Uterus (tissue), 3 donors: ENCODE measurements at regions not wholly inside any gene's neighbourhood (a gene's known extent, or its start where the extent isn't known, plus 50 kb on each side); places are given as distances from the start of the nearest gene placed in this dataset.
A peak's percentile ranks its signal among the peaks of the same experiment; 100 is the strongest.
"Not testable (repeated sequence)": the region's sequence is repeated elsewhere in the genome, so short reads cannot be mapped to it uniquely, and the experiment has no call there.

Experiments used
- DNase-seq, 2 donors: peaks; one replicate each; pipeline ENCODE4 v3.0.0-alpha.2; 2019 to 2020
- H3K27ac ChIP-seq, 2 donors: fragments of 200-600 bp; sonication (generic); 1 replicate in 1 of 2; 2 replicates in 1 of 2; pipeline ENCODE4 v1.5.1; 2016 to 2018
- H3K27me3 ChIP-seq, 2 donors: fragments of 200-600 bp; sonication (generic); one replicate each; pipeline ENCODE4 v1.5.1; 2018 to 2019; ENCODE audit warnings: control low read depth in 1 of 2
- H3K36me3 ChIP-seq, 2 donors: fragments of 200-600 bp; sonication (generic); one replicate each; pipeline ENCODE4 v1.5.1; 2019; ENCODE audit warnings: control low read depth in 1 of 2
- H3K4me1 ChIP-seq, 2 donors: fragments of 200-600 bp; sonication (generic); one replicate each; pipeline ENCODE4 v1.5.1; 2018 to 2019; ENCODE audit warnings: control low read depth in 1 of 2
- H3K4me3 ChIP-seq, 2 donors: fragments of 200-600 bp; sonication (generic); 1 replicate in 1 of 2; 2 replicates in 1 of 2; pipeline ENCODE4 v1.5.1; 2018 to 2019; ENCODE audit warnings: mild to moderate bottlenecking in 1 of 2
- H3K9me3 ChIP-seq, 2 donors: fragments of 200-600 bp; sonication (generic); one replicate each; pipeline ENCODE4 v1.5.1; 2019; ENCODE audit warnings: control low read depth in 1 of 2
- intact Hi-C: fragments of 100-400 bp; cut with DNase I; formaldehyde crosslinking; loops from one replicate; pipeline ENCODE4 v1.15.1; 2023; ENCODE audit warnings: low total_unique reads
- donor health status: DM: yes; HTN: yes; CAD: no.

DNA sequence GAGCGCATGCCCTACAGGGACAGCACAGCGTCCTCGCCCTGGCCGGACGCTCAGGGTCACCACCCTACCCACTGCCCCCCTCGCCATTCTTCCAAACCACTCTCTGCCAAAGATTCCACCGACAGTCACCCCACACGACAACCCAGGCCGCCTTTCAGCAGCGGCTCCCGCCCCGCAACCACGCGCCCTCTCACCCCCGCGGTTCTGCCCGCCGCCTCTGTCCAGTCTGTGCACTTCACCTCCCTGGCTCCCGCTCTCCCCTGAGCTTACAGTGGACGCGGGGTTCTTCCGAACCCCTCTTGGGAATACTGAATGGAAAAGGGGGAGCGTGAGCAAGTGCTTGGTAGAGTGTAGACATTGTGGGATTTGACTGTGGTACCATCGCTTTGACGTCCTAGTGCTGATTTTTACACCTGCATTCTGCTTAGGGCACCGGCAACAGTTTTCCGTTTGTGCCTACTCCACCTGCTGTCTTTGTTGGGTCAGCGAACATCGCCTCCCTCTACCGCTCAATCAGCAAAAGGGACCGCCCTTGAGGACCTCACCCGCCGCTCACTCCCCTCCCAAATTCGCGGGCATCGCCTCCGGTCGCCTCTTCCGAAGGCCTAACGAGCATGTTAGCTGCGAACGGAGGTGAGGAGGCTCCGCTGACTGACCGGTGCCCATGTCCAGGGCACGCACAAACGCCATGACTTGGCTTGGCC, 119.1 kb downstream of the PPIAL4A start:
- not testable (repeated sequence) for H3K4me3 ChIP-seq, DNase-seq

DNA sequence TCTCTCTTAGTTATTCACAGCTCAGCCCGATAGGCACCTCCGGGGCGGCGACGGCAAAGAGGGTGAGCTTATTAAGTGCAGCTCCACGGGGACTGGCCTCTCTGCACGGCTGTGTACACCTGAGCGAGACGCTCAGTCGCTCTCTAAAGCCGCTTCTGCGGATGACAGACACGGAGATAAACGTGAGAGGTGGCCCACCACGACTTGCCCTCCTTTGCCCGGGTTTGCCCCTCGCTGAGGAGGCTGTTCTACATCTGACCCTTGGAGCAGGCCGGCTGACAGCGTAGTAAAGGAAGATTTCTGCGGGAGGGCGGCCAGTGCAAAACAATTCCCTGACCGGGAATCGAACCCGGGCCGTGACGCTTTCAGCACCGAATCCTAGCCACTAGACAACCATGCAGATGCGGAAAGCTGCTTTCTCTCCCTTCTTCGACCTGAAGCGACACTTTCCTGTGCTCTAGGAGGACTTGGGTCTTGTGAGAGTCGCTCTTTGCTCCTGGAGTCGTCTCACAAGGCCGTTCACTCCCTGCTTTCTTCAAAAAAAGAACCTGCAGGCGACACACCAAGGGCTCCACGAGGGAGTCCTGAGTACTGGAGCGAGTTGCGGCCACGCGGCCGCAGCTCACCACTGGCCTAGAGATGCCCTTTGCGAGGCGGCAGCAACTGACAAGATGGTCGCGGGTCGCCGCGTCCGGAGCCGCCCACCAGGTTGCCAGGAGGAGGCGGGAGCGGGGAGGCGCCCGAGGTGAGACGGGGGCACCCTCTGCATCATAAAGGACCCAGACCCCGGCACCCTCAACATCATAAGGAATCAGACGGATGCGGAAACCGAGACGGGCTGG, 119.9 kb downstream of the PPIAL4A start:
- H3K36me3 ChIP-seq, intact Hi-C loops, H3K27ac ChIP-seq, H3K4me1 ChIP-seq, H3K4me3 ChIP-seq, H3K27me3 ChIP-seq, H3K9me3 ChIP-seq: not testable (repeated sequence)
- peak in 1 of 2 donors; percentile 23 for DNase-seq

More for the DNA sequence above, 119.1 kb downstream of the PPIAL4A start:
- intact Hi-C loops, H3K27me3 ChIP-seq, H3K9me3 ChIP-seq, H3K27ac ChIP-seq, H3K36me3 ChIP-seq, H3K4me1 ChIP-seq: not testable (repeated sequence)

DNA sequence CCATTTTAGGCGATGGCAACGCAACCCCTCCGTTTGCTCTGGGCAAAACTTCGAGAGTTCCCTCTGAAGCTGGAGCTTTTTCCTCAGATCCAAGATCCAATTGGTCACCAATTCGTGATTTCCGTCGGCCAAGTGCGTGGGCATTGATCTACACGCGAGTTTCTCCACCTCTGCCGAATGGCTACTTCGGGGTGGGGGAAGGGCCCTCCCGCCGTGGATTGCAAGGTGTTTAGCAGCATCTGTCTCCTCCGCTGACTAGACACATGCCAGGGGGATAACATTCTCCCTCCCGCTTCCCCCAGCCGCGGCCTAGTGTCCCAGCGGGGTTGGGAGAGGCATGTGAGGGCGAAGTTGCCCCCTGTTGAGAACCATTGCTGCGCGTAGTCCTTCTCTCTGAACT, 120.6 kb downstream of the PPIAL4A start:
- H3K27me3 ChIP-seq, DNase-seq, H3K4me3 ChIP-seq, H3K9me3 ChIP-seq, intact Hi-C loops, H3K27ac ChIP-seq, H3K36me3 ChIP-seq, H3K4me1 ChIP-seq: not testable (repeated sequence)

DNA sequence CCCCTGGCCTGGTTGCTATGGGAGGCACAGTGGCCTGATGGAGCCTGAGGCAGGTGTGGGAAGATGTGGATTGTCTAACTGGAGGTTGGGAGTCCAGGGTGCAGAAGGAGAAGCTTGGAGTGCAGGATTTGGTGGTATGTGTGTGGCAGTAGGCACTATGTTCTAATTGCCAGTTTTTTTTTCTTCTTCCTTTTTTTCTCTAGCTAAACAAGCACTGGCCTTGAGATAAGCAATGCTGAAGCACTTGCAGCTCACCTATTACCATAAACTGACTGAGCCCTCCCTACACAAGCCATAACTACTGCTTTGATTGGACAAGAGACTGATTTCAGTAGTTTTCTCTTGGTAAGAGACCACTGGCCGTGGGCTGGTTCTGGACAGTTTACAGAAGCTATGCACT, 123.6 kb downstream of the PPIAL4A start:
- H3K4me1 ChIP-seq, DNase-seq, H3K9me3 ChIP-seq, H3K27ac ChIP-seq, H3K27me3 ChIP-seq, intact Hi-C loops, H3K36me3 ChIP-seq, H3K4me3 ChIP-seq: not testable (repeated sequence)

- H3K9me3 ChIP-seq, H3K4me3 ChIP-seq, intact Hi-C loops, H3K36me3 ChIP-seq, H3K4me1 ChIP-seq, H3K27ac ChIP-seq, H3K27me3 ChIP-seq: not testable (repeated sequence)
- DNase-seq = peak in 1 of 2 donors; percentile 33
Measured at GRCh38 chr1:121016182-121017028, 126.8 kb downstream of the PPIAL4A start.

- H3K4me3 ChIP-seq, H3K9me3 ChIP-seq, H3K36me3 ChIP-seq, intact Hi-C loops, H3K27me3 ChIP-seq, DNase-seq, H3K4me1 ChIP-seq, H3K27ac ChIP-seq: not testable (repeated sequence)
Measured at GRCh38 chr1:121019715-121020349, 130.3 kb downstream of the PPIAL4A start.

- peak overlapping the region in 1 of 2 donors; percentile 30 for H3K4me3 ChIP-seq
- H3K36me3 ChIP-seq, H3K4me1 ChIP-seq, H3K27me3 ChIP-seq, intact Hi-C loops, H3K9me3 ChIP-seq: not testable (repeated sequence)
- DNase-seq = peak; percentile 53 to 59
- peak overlapping the region in 1 of 2 donors; percentile 52 for H3K27ac ChIP-seq
Measured at GRCh38 chr1:121020350-121021236, 131.0 kb downstream of the PPIAL4A start.

GRCh38 chr1:121021716-121022115, 132.1 kb downstream of the PPIAL4A start:
- H3K4me3 ChIP-seq, H3K4me1 ChIP-seq, H3K27ac ChIP-seq, H3K9me3 ChIP-seq, DNase-seq, H3K27me3 ChIP-seq, H3K36me3 ChIP-seq, intact Hi-C loops: not testable (repeated sequence)

DNA sequence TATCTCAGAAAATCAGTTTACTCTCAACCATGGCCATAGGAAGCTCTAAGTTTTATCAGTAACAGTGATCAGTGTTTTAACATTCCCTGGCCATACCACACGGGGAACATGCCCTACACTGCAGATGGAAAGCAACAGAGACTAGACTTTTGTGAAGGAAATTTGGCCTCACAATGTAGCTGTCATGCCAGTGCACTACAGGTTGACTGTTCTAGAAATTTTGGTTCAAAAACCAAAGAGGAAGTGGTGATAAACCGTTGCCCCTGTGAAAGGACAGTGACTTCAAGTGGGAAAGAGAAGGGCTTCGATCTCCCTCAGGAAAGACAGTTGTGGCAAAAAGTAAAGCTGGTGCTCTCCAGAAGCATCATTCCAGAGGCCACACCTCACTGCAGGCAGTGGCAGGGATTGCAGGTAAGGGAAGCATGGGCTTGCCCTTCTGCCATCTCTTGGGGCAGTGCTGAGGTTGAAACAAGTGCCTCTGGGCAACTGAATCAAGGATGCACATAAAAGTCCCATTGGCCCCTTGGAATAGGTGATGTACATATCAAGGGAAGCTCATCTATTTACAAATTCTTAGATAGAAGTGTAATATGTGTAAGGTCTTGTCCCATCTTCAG, 143.4 kb downstream of the PPIAL4A start:
- H3K36me3 ChIP-seq, H3K27ac ChIP-seq, H3K4me3 ChIP-seq, intact Hi-C loops, H3K27me3 ChIP-seq, H3K4me1 ChIP-seq, H3K9me3 ChIP-seq, DNase-seq: not testable (repeated sequence)

DNA sequence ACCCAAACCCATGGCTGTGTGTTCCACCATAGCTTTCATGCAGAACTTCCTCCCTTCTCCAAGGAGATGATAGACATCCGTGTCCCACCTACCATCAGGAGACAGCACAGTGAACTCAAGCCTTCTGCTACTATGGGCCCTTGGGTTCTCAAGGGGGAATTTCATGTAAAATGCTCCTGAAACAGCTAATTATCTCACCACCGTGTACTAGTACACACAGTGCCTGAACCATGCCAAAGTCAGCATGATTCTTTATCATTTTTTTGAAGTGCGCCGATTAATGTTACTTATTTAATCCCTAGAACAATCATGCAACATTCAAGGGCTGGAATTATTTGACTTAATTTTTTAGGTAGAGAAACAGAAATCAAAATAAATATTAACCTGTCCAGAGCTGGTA, 147.2 kb downstream of the PPIAL4A start:
- H3K4me1 ChIP-seq, H3K27me3 ChIP-seq: not testable (repeated sequence)

GRCh38 chr1:121040974-121041373, 143.2 kb downstream of the FAM72B start:
- DNase-seq, H3K4me3 ChIP-seq, H3K4me1 ChIP-seq, intact Hi-C loops, H3K27ac ChIP-seq, H3K36me3 ChIP-seq, H3K27me3 ChIP-seq, H3K9me3 ChIP-seq: not testable (repeated sequence)

More for the DNA sequence above, 147.2 kb downstream of the PPIAL4A start:
- intact Hi-C loops, DNase-seq, H3K27ac ChIP-seq, H3K4me3 ChIP-seq, H3K36me3 ChIP-seq, H3K9me3 ChIP-seq: not testable (repeated sequence)
